H1 (cell line): ENCODE measurements at regions not wholly inside any gene's neighbourhood (a gene's known extent, or its start where the extent isn't known, plus 50 kb on each side); places are given as distances from the start of the nearest gene placed in this dataset.

Source experiments
- CTCF ChIA-PET: fragments of 300-600 bp; sonication (Branson Sonifier 250); formaldehyde crosslinking; loops from one replicate; lab custom pipeline; 2021; ENCODE audit not compliant: partially characterized antibody; lab: Charles Lee
- POLR2A ChIA-PET: fragments of 300-600 bp; sonication (Branson Sonifier 250); formaldehyde crosslinking; loops from one replicate; lab custom pipeline; 2021; ENCODE audit warnings: inconsistent platforms; ENCODE audit not compliant: partially characterized antibody; lab: Charles Lee
- DNase-seq, 2 experiments: peaks; one replicate each; pipeline versions ENCODE4 v3.0.0 to v3.0.0-alpha.2; 2010 to 2022; ENCODE audit warnings: low spot score in 2 of 2, low read depth in 1 of 2, mixed read lengths in 1 of 2
- FAIRE-seq: peaks from 2 replicates; lab custom pipeline; 2011; peaks lifted over from hg19 to GRCh38; lab: Jason Lieb, UNC
- H2AFZ ChIP-seq: 2 replicates; pipeline ENCODE4 v1.8.1; 2012; ENCODE audit warnings: low read length, inconsistent platforms
- H2AK5ac ChIP-seq: 2 replicates; pipeline ENCODE4 v1.6.1; 2013; ENCODE audit warnings: low read depth, low read length
- H2BK120ac ChIP-seq: replicated peaks from 2 replicates; pipeline ENCODE3; 2013; ENCODE audit warnings: low read depth, low read length, inconsistent platforms
- H2BK12ac ChIP-seq: 2 replicates; pipeline ENCODE4 v1.6.1; 2013; ENCODE audit warnings: low read depth, low read length
- H2BK15ac ChIP-seq: 2 replicates; pipeline ENCODE4 v1.6.1; 2013; ENCODE audit warnings: low read length
- H2BK20ac ChIP-seq: 2 replicates; pipeline ENCODE4 v1.6.1; 2013; ENCODE audit warnings: low read length
- H2BK5ac ChIP-seq: 2 replicates; pipeline ENCODE4 v1.6.1; 2013; ENCODE audit warnings: low read depth, low read length
- H3K14ac ChIP-seq: 2 replicates; pipeline ENCODE4 v1.6.1; 2013; ENCODE audit warnings: inconsistent platforms; ENCODE audit not compliant: insufficient read length
- H3K18ac ChIP-seq: 2 replicates; pipeline ENCODE4 v1.6.1; 2013; ENCODE audit warnings: low read length; ENCODE audit errors: extremely low read depth
- H3K23ac ChIP-seq: 2 replicates; pipeline ENCODE4 v1.6.1; 2013; ENCODE audit warnings: inconsistent platforms; ENCODE audit not compliant: insufficient read length
- H3K23me2 ChIP-seq: 2 replicates; pipeline ENCODE4 v1.6.1; 2013; ENCODE audit warnings: low read depth, low read length
- H3K27ac ChIP-seq: 2 replicates; pipeline ENCODE4 v1.6.1; 2011; ENCODE audit warnings: low read depth, low read length, inconsistent platforms
- H3K27me3 ChIP-seq, 4 experiments: replicated peaks in 1 of 4; 1 replicate in 1 of 4; 2 replicates in 3 of 4; pipeline versions ENCODE4 v1.6.1 to v1.8.1; 2011 to 2013; ENCODE audit warnings: low read length in 3 of 4, mild to moderate bottlenecking in 3 of 4, inconsistent platforms in 2 of 4, mixed read lengths in 2 of 4, moderate library complexity in 1 of 4; ENCODE audit not compliant: control insufficient read depth in 3 of 4, insufficient read depth in 3 of 4; ENCODE audit errors: extremely low read depth in 1 of 4
- H3K36me3 ChIP-seq, 4 experiments: 2 replicates each; pipeline versions ENCODE4 v1.6.1 to v1.8.1; 2011 to 2013; ENCODE audit warnings: mild to moderate bottlenecking in 4 of 4, low read length in 3 of 4, moderate library complexity in 2 of 4, control low read depth in 1 of 4, inconsistent platforms in 1 of 4; ENCODE audit not compliant: insufficient read depth in 4 of 4, control insufficient read depth in 2 of 4
- H3K4ac ChIP-seq: replicated peaks from 2 replicates; pipeline ENCODE3; 2013; ENCODE audit warnings: low read length, low read depth, mixed read lengths, inconsistent platforms; ENCODE audit not compliant: insufficient read length
- H3K4me1 ChIP-seq, 4 experiments: replicated peaks in 1 of 4; 1 replicate in 1 of 4; 2 replicates in 3 of 4; pipeline versions ENCODE4 v1.6.1 to v1.8.1; 2011 to 2013; ENCODE audit warnings: low read length in 3 of 4, inconsistent platforms in 2 of 4, mixed read lengths in 1 of 4; ENCODE audit not compliant: insufficient read depth in 4 of 4, control insufficient read depth in 3 of 4
- H3K4me2 ChIP-seq, 2 experiments: 2 replicates each; pipeline versions ENCODE4 v1.6.1 to v1.8.1; 2011 to 2013; ENCODE audit warnings: low read depth in 2 of 2, low read length in 2 of 2, control low read depth in 1 of 2, inconsistent platforms in 1 of 2, mild to moderate bottlenecking in 1 of 2; ENCODE audit not compliant: insufficient read depth in 1 of 2
- H3K4me3 ChIP-seq, 4 experiments: fragments of 200-600, 300-600 bp in 1 of 4; sonication (generic), shearing (Covaris generic), sonication (Bioruptor Twin) in 1 of 4; 2 replicates each; pipeline versions ENCODE4 v1.5.1 to v1.8.1; 2011 to 2016; ENCODE audit warnings: low read length in 4 of 4, low read depth in 3 of 4, control low read depth in 2 of 4, inconsistent platforms in 2 of 4, mild to moderate bottlenecking in 2 of 4, mixed read lengths in 1 of 4, moderate library complexity in 1 of 4; ENCODE audit not compliant: insufficient read depth in 2 of 4; ENCODE audit errors: extremely low read depth in 1 of 4
- H3K56ac ChIP-seq: replicated peaks from 2 replicates; pipeline ENCODE3; 2013; ENCODE audit warnings: low read depth, mild to moderate bottlenecking, mixed read lengths, low read length, inconsistent platforms; ENCODE audit not compliant: insufficient read length
- H3K79me1 ChIP-seq: 2 replicates; pipeline ENCODE4 v1.6.1; 2013; ENCODE audit warnings: low read depth, low read length, control low read depth
- H3K79me2 ChIP-seq, 2 experiments: 2 replicates each; pipeline versions ENCODE4 v1.6.1 to v1.8.1; 2012 to 2013; ENCODE audit warnings: low read length in 2 of 2, mild to moderate bottlenecking in 2 of 2, inconsistent platforms in 1 of 2; ENCODE audit not compliant: insufficient read depth in 2 of 2, control insufficient read depth in 1 of 2
- H3K9ac ChIP-seq, 4 experiments: replicated peaks in 1 of 4; 1 replicate in 1 of 4; 2 replicates in 3 of 4; pipeline versions ENCODE4 v1.6.1 to v1.8.1; 2011 to 2013; ENCODE audit warnings: low read depth in 3 of 4, low read length in 3 of 4, control low read depth in 2 of 4, mild to moderate bottlenecking in 2 of 4, moderate library complexity in 2 of 4, inconsistent platforms in 1 of 4; ENCODE audit errors: extremely low read depth in 1 of 4
- H3K9me3 ChIP-seq, 2 experiments: 2 replicates each; pipeline versions ENCODE4 v1.6.1 to v1.8.1; 2012 to 2013; ENCODE audit warnings: mild to moderate bottlenecking in 2 of 2, moderate library complexity in 2 of 2, control low read depth in 1 of 2, inconsistent platforms in 1 of 2, low read depth in 1 of 2, low read length in 1 of 2, mixed read lengths in 1 of 2; ENCODE audit not compliant: insufficient read depth in 2 of 2
- H4K20me1 ChIP-seq, 2 experiments: replicated peaks in 1 of 2; 2 replicates each; pipeline versions ENCODE3 to v1.8.1; 2011 to 2013; ENCODE audit warnings: inconsistent platforms in 2 of 2, low read length in 2 of 2, mild to moderate bottlenecking in 1 of 2; ENCODE audit not compliant: insufficient read depth in 2 of 2, control insufficient read depth in 1 of 2
- H4K5ac ChIP-seq: 2 replicates; pipeline ENCODE4 v1.6.1; 2013; ENCODE audit warnings: low read length, low read depth, mixed read lengths, inconsistent platforms; ENCODE audit not compliant: insufficient read length
- H4K8ac ChIP-seq: 2 replicates; pipeline ENCODE4 v1.8.0; 2013; ENCODE audit warnings: mild to moderate bottlenecking, moderate library complexity, low read length, inconsistent platforms; ENCODE audit not compliant: insufficient read depth; ENCODE audit errors: extremely low read depth
- H4K91ac ChIP-seq: replicated peaks from 2 replicates; pipeline ENCODE3; 2013; ENCODE audit warnings: low read length, mixed read lengths, inconsistent platforms; ENCODE audit not compliant: insufficient read length
- CEBPB ChIP-seq: IDR thresholded peaks from 2 replicates; pipeline ENCODE4 v1.6.1; 2012; ENCODE audit warnings: low read depth, low read length
- MAFK ChIP-seq: IDR thresholded peaks from 2 replicates; pipeline ENCODE4 v1.6.1; 2012; ENCODE audit warnings: low read depth, mild to moderate bottlenecking, improper control_type of control experiment, low read length
- WGBS, 2 experiments: shearing (Covaris generic) in 1 of 2; methylation state at CpG; one replicate each; pipeline versions ENCODE4 v1.1.6 to v1.1.7; 2013 to 2015; ENCODE audit warnings: low lambda C conversion rate in 2 of 2, mixed read lengths in 2 of 2, inconsistent platforms in 1 of 2, low coverage in 1 of 2, missing lambda C conversion rate in 1 of 2; ENCODE audit not compliant: insufficient replicate concordance in 2 of 2, insufficient coverage in 1 of 2, insufficient read length in 1 of 2; ENCODE audit errors: extremely low coverage in 1 of 2, missing lambda C conversion rate in 1 of 2; 5-methylcytosine and 5-hydroxymethylcytosine counted together

GRCh38 chr22:34198976-34199375 is 278.7 kb upstream of the LARGE1 start:
- no peak overlapping the region for H3K9ac ChIP-seq
- no peaks in the 10 kb centered on the region for H3K4me1 ChIP-seq
- no peaks in the 10 kb centered on the region for H3K79me2 ChIP-seq
- no peak overlapping the region for H3K18ac ChIP-seq
- no peak overlapping the region for H3K4ac ChIP-seq
- no peaks in the 10 kb centered on the region for H4K20me1 ChIP-seq
- no peak overlapping the region for H3K56ac ChIP-seq
- H3K36me3 ChIP-seq: no peaks in the 10 kb centered on the region
- no peak overlapping the region for H3K4me2 ChIP-seq
- H3K4me3 ChIP-seq: no peak overlapping the region
- H3K14ac ChIP-seq: no peak overlapping the region
- H2BK20ac ChIP-seq: no peak overlapping the region
- H4K91ac ChIP-seq: no peak overlapping the region
- H3K23ac ChIP-seq: no peak overlapping the region
- DNase-seq: no peak
- H2BK120ac ChIP-seq: no peak overlapping the region
- H2BK5ac ChIP-seq: no peak overlapping the region
- H2BK12ac ChIP-seq: no peak overlapping the region
- H3K27me3 ChIP-seq: no peaks in the 10 kb centered on the region
- TF ChIP-seq CEBPB (0 out of 2 replicates have a peak, but pooled peaks have one; percentile 55), MAFK (no peak)
- no peaks in the 10 kb centered on the region for H3K9me3 ChIP-seq
- no peak overlapping the region for H2AK5ac ChIP-seq
- ChIA-PET POLR2A (no interaction called here), CTCF (interaction anchor here (0.6 kb wide), 1 partner anchor 760 kb away, joined by 3 read pairs; no protein-coding TSS in a partner anchor)
- no peak overlapping the region for H3K27ac ChIP-seq
- peak overlapping the region; percentile 37; the same call in 1 of the 2 replicates for H2AFZ ChIP-seq
- no peak overlapping the region for H4K8ac ChIP-seq
- H3K23me2 ChIP-seq: no peaks in the 10 kb centered on the region
- no peak for FAIRE-seq
- no peaks in the 10 kb centered on the region for H3K79me1 ChIP-seq
- whole genome bisulfite sequencing, 2 experiments: 73% methylated on average over 3 of the region's 3 CpGs; no CpG with 5 or more reads in 1 of the 2 experiments
- H4K5ac ChIP-seq: no peak overlapping the region
- no peak overlapping the region for H2BK15ac ChIP-seq
